GM19240 (cell line): ENCODE measurements at regions not wholly inside any gene's neighbourhood (a gene's known extent, or its start where the extent isn't known, plus 50 kb on each side); places are given as distances from the start of the nearest gene placed in this dataset.
"Not testable (repeated sequence)": the region's sequence is repeated elsewhere in the genome, so short reads cannot be mapped to it uniquely, and the experiment has no call there.

Experiments used
- DNase-seq: peaks from one replicate; pipeline ENCODE4 v3.0.0; 2011; ENCODE audit warnings: low spot score; ENCODE audit not compliant: insufficient read length

- no peak for DNase-seq
Measured at GRCh38 chr16:17986991-17987390, 349.5 kb downstream of the NPIPA8 start.

DNA sequence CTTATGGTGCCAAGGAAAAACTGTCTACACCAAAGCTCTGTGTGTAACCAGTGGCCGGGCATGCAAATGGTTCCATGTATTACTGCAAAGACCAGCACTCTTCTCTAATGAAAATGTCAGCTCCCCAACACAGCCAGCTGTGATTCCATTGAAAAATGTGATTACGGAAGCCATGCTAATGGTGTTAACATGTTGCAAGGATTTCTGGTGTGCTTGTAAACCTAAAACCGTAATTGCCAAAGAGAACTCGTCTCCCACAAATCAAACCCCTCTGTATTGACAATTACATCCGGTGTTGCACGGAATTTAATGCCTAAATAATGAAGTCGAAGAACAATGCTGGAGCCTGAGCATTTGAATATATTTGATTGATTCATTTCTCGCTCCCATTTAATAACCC is 351.7 kb downstream of the NPIPA8 start:
- DNase-seq, result no peak

GRCh38 chr16:17983847-17984639 is 352.5 kb downstream of the NPIPA8 start:
- no peak for DNase-seq

DNA sequence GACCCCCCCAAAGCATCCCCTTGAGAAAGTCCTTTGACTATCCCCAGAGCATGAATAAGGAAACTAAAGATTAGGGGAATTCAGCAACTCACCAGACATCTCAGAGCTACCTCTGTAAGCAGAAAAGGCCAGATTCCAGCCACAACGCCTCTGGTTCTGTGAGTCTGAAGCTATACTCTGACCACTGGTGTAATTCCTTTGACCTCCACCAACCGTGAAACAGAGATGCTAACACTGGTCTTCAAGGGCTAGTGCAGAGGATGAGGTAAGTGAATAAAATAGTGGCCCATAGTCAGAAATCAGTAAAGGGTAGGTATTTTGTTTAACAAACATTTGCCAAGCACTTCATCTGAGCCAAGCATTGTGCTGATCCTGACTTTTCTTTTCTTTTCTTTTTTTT is 353.4 kb downstream of the NPIPA8 start:
- no peak for DNase-seq

GRCh38 chr16:17977260-17977659 is 359.3 kb downstream of the NPIPA8 start:
- no peak for DNase-seq

- DNase-seq, result no peak
Measured at GRCh38 chr16:17972460-17972943, 364.0 kb downstream of the NPIPA8 start.

- no peak for DNase-seq
Measured at GRCh38 chr16:17970816-17971331, 365.7 kb downstream of the NPIPA8 start.

DNA sequence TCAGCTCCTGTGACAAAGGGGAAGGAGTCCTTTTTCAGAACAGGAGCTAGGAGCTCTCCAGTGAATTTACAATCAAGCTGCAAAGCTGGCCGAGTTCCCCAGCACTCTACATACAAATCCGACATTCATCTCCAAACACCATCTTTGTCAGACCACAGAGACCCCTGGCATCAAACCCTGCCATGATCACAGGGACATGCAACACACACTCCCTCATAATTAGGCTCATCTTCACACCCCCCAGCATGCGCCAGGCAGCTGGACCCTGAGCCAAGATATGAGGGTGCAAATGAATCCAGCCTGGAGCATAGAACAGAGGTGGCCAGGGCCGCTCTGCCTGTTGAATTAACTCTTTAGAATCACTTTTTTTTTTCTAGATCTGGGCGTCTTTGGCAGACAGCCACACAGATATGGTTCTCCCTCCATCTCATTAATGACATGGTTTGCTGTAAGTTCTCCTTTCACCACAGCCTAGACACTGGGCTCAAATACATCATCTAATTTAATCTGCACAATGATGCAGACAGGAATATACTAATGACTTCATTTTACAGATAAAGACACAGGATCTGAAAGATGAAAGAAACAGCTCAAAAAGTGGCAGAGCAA is 366.3 kb downstream of the NPIPA8 start:
- DNase-seq, result no peak

DNA sequence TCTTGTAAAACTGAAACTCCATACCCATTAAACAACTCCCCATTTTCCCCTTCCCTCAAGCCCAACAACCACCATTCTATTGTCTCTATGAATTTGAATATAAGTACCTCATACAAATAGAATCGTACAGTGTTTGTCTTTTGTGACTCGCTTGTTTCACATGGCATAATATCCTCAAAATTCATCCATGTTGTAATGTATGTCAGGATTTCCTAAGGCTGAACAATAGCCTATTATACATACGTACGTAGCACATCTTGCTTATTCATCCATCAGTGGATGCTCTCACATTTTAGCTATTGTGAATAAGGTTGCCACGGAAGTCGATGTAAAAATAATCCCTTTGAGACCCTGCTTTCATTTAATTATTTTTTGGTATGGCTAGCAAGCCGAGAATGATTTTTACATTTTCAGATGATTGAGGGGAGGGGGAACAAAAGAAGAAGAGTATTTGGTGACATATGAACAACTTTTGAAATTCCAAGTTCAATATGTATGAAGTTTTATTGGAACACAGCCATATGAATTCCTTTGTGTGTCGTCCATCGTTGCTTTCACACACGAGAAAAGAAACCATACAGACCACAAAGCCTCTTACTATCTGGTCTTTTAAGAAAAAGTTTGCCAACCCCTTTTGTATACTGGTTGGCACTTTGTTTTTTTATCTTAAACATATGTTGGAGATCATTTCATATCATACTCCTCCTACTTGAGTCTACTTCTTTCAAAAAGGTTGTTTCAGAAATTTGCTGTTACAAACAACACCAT is 371.2 kb downstream of the NPIPA8 start:
- DNase-seq, result no peak

DNA sequence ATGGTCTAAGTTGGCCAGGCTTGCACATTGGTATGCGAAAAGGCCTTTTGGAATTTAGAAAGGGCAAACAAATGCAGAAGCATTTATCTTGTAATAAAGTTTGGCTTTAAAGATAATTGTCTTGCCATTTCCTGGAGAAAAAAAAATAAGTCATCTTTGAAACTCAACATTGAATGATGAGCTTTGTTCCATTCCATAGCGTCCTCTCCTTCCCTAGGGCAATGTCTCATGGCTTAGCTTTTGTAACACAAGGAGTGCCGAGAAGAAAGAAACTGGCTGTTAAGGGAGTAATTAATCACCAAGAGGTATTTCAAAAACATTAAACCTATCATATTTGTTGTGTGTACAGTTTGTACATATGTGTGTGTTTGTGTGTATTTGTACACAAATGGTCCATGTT is 372.3 kb downstream of the NPIPA8 start:
- no peak for DNase-seq

- DNase-seq, result no peak
Measured at GRCh38 chr16:17963185-17963836, 373.2 kb downstream of the NPIPA8 start.

- no peak for DNase-seq
Measured at GRCh38 chr16:17962726-17963125, 373.8 kb downstream of the NPIPA8 start.

GRCh38 chr16:17961822-17962221 is 374.7 kb downstream of the NPIPA8 start:
- DNase-seq, result not testable (repeated sequence)

GRCh38 chr16:17951378-17951777 is 385.2 kb downstream of the NPIPA8 start:
- DNase-seq, result no peak

DNA sequence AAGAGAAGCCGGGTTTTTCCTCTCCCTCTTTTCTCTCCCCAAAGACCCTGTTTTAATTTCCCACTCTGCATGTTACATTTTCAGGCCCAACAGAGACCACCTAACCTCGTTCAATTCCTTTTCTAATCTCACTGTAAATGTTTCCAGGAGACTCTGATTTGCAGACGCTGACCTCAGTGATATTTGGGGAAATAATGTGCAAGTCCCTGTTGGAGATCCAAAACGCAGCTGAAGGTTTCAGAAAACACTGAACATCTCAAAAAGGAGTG is 386.6 kb downstream of the NPIPA8 start:
- no peak for DNase-seq

DNA sequence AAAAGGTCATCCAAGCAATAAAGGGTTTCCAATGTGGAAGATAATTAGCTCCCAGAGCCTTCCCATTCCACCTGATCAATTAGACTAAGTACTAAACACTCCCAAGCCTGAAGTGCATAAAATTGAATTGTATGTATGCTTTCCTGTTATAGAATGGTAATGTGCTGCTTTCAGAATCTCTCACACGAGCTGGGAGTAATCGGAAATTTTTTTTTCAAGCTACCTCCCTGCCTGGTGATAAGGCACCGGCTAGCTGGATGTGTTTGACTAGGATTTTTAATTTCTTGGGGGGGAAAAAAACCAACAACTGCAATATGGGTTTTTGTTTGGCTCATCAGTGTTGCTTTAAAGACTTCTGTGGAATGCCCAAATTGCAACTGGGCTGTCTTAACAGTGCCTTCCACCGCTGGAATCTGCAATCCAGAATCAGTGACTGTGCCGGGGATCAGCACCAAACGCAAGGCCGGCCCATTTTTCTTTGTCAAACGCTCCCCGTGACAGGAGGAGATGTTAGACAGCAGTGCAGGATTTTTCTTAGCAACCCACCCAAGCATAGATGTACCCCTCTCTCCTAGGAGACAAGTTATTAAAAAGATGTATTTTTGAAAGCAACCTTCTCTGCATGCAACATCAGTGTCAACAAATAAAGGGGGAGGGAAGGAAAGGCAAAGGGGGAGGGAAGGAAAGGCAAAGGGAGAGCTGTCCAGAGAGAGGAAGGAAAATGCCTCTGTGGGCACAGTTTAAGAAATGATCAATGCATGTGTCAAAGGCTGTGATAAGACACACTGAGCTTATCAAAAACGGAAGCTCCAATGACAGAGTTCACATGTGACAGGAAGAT is 387.2 kb downstream of the NPIPA8 start:
- DNase-seq, result no peak

DNA sequence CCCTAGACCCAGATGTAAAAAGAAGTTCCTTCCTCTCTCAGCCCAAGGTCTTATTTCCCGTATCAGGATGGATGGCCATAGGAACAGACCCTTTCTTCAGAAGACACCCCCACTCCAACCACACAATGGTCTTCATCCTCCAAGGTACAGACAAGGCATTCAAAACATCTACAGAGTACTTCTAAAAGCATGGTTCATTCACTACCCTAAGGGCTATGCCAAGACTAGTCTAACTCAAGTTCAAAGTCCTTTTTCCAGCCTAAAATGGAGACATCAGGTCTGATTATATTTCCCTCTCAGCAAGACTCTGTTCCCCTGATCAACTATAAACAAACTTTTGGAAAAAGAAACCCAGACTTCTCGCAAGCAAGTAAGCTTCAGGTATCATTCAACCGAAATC is 388.9 kb downstream of the NPIPA8 start:
- DNase-seq, result no peak

DNA sequence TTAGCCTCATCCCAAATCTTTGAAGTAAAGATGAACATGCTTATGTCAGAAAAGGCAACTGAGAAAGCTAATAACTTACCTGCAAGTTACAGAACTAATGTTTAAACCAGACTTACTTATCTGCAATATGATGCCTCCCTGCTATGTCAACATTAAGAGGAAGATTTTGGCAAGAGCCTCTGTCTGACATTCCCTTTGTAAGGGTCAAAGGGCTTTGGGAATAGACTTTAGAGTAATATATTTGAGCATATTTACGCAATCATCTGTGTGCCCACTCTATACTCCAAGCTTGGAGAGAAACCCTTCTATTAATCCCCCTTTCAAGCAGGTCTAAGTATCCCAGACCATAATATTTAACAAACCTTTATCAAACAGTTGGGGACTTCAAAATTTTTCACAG is 389.4 kb downstream of the NPIPA8 start:
- DNase-seq, result no peak

DNA sequence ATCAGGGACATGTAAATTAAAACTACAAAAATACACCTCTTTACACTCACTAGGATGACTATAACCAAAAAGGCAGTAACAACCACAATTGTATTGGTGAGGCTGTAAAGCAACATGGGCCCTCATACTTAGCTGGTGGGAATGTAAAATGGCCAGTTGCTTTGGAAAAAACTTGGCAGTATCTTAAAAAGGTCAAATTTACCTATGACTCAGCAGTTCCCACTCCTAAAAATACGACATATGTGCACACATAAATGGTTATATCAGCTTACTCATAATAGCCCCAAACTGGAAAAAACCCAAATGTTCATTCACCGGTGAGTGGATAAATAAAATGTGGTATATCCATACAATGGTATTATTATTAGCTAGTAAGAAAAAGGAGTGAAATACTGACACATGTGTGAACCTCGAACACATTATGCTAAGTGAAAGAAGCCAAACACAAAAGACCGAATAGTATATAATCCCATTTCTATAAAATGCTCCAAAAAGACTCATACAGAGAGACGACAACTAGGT is 391.4 kb downstream of the NPIPA8 start:
- DNase-seq, result no peak

DNA sequence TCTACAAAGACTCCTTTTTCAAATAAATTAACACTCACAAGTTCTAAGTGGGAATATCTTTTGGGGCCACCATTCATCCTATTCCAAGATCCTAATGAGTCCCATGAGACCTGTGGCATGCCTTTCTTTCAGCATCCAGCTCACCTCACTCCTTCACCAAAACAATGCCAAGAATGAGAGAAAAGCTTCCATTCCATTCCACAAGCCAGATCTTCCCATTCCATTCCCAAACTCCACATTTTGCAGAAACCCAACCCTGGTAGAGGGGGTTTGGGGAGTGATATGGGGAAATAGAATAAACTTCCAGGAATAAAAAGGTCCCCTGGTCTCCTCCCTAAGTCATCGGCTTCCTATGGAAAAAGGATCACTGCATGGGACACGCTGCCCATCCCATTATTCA is 392.2 kb downstream of the NPIPA8 start:
- no peak for DNase-seq

GRCh38 chr16:17942067-17942466 is 394.5 kb downstream of the NPIPA8 start:
- no peak for DNase-seq
